Activated T-helper 9 cell treated with anti-CD3 and anti-CD28 coated beads, Interleukin-2, amount 50 U/mL, for 16 hours (primary cell): ENCODE measurements at regions not wholly inside any gene's neighbourhood (a gene's known extent, or its start where the extent isn't known, plus 50 kb on each side); places are given as distances from the start of the nearest gene placed in this dataset.

Experiments
- DNase-seq: peaks from one replicate; pipeline ENCODE4 v3.0.0-alpha.2; 2020; ENCODE audit warnings: low read depth

- DNase-seq, result no peak
Observed at GRCh38 chr10:2020836-2021235, 283.5 kb upstream of the ADARB2 start.

GRCh38 chr10:2019803-2020202 is 282.5 kb upstream of the ADARB2 start:
- no peak for DNase-seq

GRCh38 chr10:2019281-2019680 is 282.0 kb upstream of the ADARB2 start:
- DNase-seq, result no peak

GRCh38 chr10:2014541-2014940 is 277.2 kb upstream of the ADARB2 start:
- no peak for DNase-seq

GRCh38 chr10:2012209-2012608 is 274.9 kb upstream of the ADARB2 start:
- no peak for DNase-seq

GRCh38 chr10:2011106-2011716 is 273.9 kb upstream of the ADARB2 start:
- DNase-seq, result no peak

GRCh38 chr10:2005546-2005945 is 268.2 kb upstream of the ADARB2 start:
- DNase-seq, result no peak

GRCh38 chr10:1992930-1993329 is 255.6 kb upstream of the ADARB2 start:
- DNase-seq, result no peak

GRCh38 chr10:1989090-1989489 is 251.8 kb upstream of the ADARB2 start:
- DNase-seq, result no peak

GRCh38 chr10:1981976-1982375 is 244.7 kb upstream of the ADARB2 start:
- DNase-seq, result no peak

- no peak for DNase-seq
Observed at GRCh38 chr10:1980459-1980858, 243.1 kb upstream of the ADARB2 start.

- no peak for DNase-seq
Observed at GRCh38 chr10:1978584-1978983, 241.3 kb upstream of the ADARB2 start.

- DNase-seq, result no peak
Observed at GRCh38 chr10:1977461-1977860, 240.1 kb upstream of the ADARB2 start.

GRCh38 chr10:1972406-1972805 is 235.1 kb upstream of the ADARB2 start:
- no peak for DNase-seq

GRCh38 chr10:1968257-1969033 is 231.1 kb upstream of the ADARB2 start:
- DNase-seq, result no peak

GRCh38 chr10:1966712-1967376 is 229.5 kb upstream of the ADARB2 start:
- DNase-seq, result no peak

- no peak for DNase-seq
Observed at GRCh38 chr10:1964476-1964875, 227.2 kb upstream of the ADARB2 start.

- no peak for DNase-seq
Observed at GRCh38 chr10:1963341-1963740, 226.0 kb upstream of the ADARB2 start.

- no peak for DNase-seq
Observed at GRCh38 chr10:1961989-1962388, 224.7 kb upstream of the ADARB2 start.

- no peak for DNase-seq
Observed at GRCh38 chr10:1960982-1961381, 223.7 kb upstream of the ADARB2 start.

GRCh38 chr10:1957057-1957456 is 219.7 kb upstream of the ADARB2 start:
- DNase-seq, result no peak

- DNase-seq, result no peak
Observed at GRCh38 chr10:1954300-1954699, 217.0 kb upstream of the ADARB2 start.
